GM19351 (cell line): ENCODE measurements at regions not wholly inside any gene's neighbourhood (a gene's known extent, or its start where the extent isn't known, plus 50 kb on each side); places are given as distances from the start of the nearest gene placed in this dataset.

Source experiments
- ATAC-seq: cut with Tn5 transposase; IDR thresholded peaks from one replicate; pipeline ENCODE4 v1.9.1; 2021; ENCODE audit warnings: mild to moderate bottlenecking, moderate library complexity; ENCODE audit not compliant: unreplicated experiment

GRCh38 chr12:98243190-98243589, 272.2 kb upstream of the TMPO start:
- no peak for ATAC-seq

GRCh38 chr12:98244136-98244535, 271.3 kb upstream of the TMPO start:
- no peak for ATAC-seq

GRCh38 chr12:98253207-98254037, 262.0 kb upstream of the TMPO start:
- no peak for ATAC-seq

GRCh38 chr12:98256830-98257229, 258.6 kb upstream of the TMPO start:
- ATAC-seq = no peak

GRCh38 chr12:98259693-98260092, 255.7 kb upstream of the TMPO start:
- ATAC-seq = peak; percentile 50

GRCh38 chr12:98260276-98260675, 255.1 kb upstream of the TMPO start:
- no peak for ATAC-seq

GRCh38 chr12:98262902-98263301, 252.5 kb upstream of the TMPO start:
- no peak for ATAC-seq

- ATAC-seq = peak; percentile 99
Observed at GRCh38 chr12:98274430-98275130, 240.8 kb upstream of the TMPO start.

- peak; percentile 50 for ATAC-seq
Observed at GRCh38 chr12:98275131-98275475, 240.3 kb upstream of the TMPO start.

GRCh38 chr12:98280152-98280551, 235.2 kb upstream of the TMPO start:
- ATAC-seq = no peak

- no peak for ATAC-seq
Observed at GRCh38 chr12:98280621-98281020, 234.8 kb upstream of the TMPO start.

GRCh38 chr12:98291828-98292227, 223.6 kb upstream of the TMPO start:
- ATAC-seq = no peak

GRCh38 chr12:98294051-98294805, 221.2 kb upstream of the TMPO start:
- no peak for ATAC-seq

- no peak for ATAC-seq
Observed at GRCh38 chr12:98295681-98296080, 219.7 kb upstream of the TMPO start.

GRCh38 chr12:98296462-98297079, 218.8 kb upstream of the TMPO start:
- ATAC-seq = no peak

- no peak for ATAC-seq
Observed at GRCh38 chr12:98297538-98297937, 217.9 kb upstream of the TMPO start.

- no peak for ATAC-seq
Observed at GRCh38 chr12:98308141-98308540, 207.2 kb upstream of the TMPO start.

- ATAC-seq = no peak
Observed at GRCh38 chr12:98317939-98318899, 197.2 kb upstream of the TMPO start.

- no peak for ATAC-seq
Observed at GRCh38 chr12:98319716-98320425, 195.5 kb upstream of the TMPO start.
